ENCODE measurements at regions not wholly inside any gene's neighbourhood (a gene's known extent, or its start where the extent isn't known, plus 50 kb on each side); places are given as distances from the start of the nearest gene placed in this dataset.
A peak's percentile ranks its signal among the peaks of the same experiment; 100 is the strongest.

DNA sequence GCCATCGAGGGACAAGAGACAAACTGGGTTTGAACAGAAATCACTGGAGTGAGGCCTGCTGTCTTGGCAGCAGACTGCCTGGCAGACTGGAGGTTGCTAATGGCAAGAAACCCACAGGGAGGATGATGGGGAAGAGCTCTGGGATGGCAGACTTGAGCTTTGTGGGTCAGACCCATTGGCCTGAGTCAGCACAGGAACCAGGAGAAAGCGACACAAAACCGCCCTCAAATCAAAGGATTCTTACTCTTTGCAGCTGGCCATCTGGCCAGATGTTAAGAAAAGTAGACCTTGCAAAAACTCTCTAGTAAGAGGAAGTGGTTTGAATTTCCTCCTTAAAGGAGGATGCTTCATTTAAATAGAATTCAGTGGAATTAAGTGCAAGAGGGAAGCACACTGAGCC, 195.2 kb upstream of the JUN start:
- Histone ChIP-seq H2AFZ (no peak overlapping the region), H3K36me3 (replicated peaks; ENCODE audit: insufficient read depth, low read depth) (no peaks in the 10 kb centered on the region), H3K27me3 (no peaks in the 10 kb centered on the region), H3K4me1 (ENCODE audit: insufficient read depth) (peaks cover 35% of the 10 kb centered on the region), H4K20me1 (ENCODE audit: insufficient read depth, poor library complexity, severe bottlenecking) (no peaks in the 10 kb centered on the region), H3K4me2 (no peak overlapping the region), H3K9me2 (replicated peaks; ENCODE audit: insufficient read depth) (no peaks in the 10 kb centered on the region), H3K79me2 (no peaks in the 10 kb centered on the region), H3K4me3 (no peak overlapping the region), H3K27ac (peak overlapping the region; percentile 28), H3K9me3 (ENCODE audit: low read depth) (no peaks in the 10 kb centered on the region)
- WGBS (ENCODE audit: low lambda C conversion rate, missing lambda C conversion rate), result 92% methylated on average over 3 of the region's 3 CpGs
- no peak for DNase-seq (ENCODE audit: low spot score)
- TF ChIP-seq CTCF (IDR thresholded peaks at IDR 0.05; ENCODE audit: poor library complexity), result no peak
- no peak for TF ChIP-seq EZH2 (IDR thresholded peaks at IDR 0.05; ENCODE audit: borderline replicate concordance)
- TF ChIP-seq EZH2phosphoT487 (IDR thresholded peaks at IDR 0.05; ENCODE audit: low read depth, severe bottlenecking, unreplicated experiment), result no peak

GRCh38 chr1:58979677-58980076, 195.8 kb upstream of the JUN start:
- H3K4me1 ChIP-seq (ENCODE audit: insufficient read depth), result peaks cover 35% of the 10 kb centered on the region
- WGBS (ENCODE audit: low lambda C conversion rate, missing lambda C conversion rate), result 45% methylated on average over 3 of the region's 3 CpGs

DNA sequence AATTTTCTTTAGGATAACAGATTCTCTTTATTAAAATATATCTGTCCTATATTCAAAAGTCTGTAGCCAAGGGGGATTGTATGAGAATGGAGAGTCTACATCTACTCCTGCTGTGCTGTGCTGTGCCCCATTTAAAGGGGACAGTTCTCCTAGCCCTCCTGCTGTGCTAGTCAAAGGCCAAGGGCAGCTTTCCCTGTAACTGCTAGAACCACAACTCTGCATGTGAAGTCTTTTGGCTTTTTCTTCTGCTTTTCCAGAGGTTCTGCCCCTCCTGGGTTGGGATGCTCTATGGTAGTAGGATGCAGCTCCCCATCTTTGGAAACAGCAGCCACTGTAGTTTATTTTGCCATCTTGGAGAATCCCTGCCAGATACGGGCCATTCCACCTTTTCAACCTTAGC, 197.5 kb upstream of the JUN start:
- H3K9me3 ChIP-seq (ENCODE audit: low read depth), result no peaks in the 10 kb centered on the region
- no peak overlapping the region for H3K4me3 ChIP-seq
- TF ChIP-seq CTCF (IDR thresholded peaks at IDR 0.05; ENCODE audit: poor library complexity) (no peak), EZH2 (IDR thresholded peaks at IDR 0.05; ENCODE audit: borderline replicate concordance) (no peak), EZH2phosphoT487 (IDR thresholded peaks at IDR 0.05; ENCODE audit: low read depth, severe bottlenecking, unreplicated experiment) (no peak)
- no peaks in the 10 kb centered on the region for H4K20me1 ChIP-seq (ENCODE audit: insufficient read depth, poor library complexity, severe bottlenecking)
- no peak for DNase-seq (ENCODE audit: low spot score)
- no peaks in the 10 kb centered on the region for H3K9me2 ChIP-seq (replicated peaks; ENCODE audit: insufficient read depth)
- H3K4me1 ChIP-seq (ENCODE audit: insufficient read depth), result peaks cover 27% of the 10 kb centered on the region
- H3K27me3 ChIP-seq, result no peaks in the 10 kb centered on the region
- no peak overlapping the region for H3K27ac ChIP-seq
- H3K36me3 ChIP-seq (replicated peaks; ENCODE audit: insufficient read depth, low read depth), result no peaks in the 10 kb centered on the region
- H2AFZ ChIP-seq, result no peak overlapping the region
- H3K79me2 ChIP-seq, result no peaks in the 10 kb centered on the region
- WGBS (ENCODE audit: low lambda C conversion rate, missing lambda C conversion rate), result 100% methylated on average over 1 of the region's 1 CpG
- no peak overlapping the region for H3K4me2 ChIP-seq

More at GRCh38 chr1:58979677-58980076, 195.8 kb upstream of the JUN start:
- Histone ChIP-seq H3K4me2 (no peak overlapping the region), H3K79me2 (no peaks in the 10 kb centered on the region), H3K36me3 (replicated peaks; ENCODE audit: insufficient read depth, low read depth) (no peaks in the 10 kb centered on the region), H3K4me3 (no peak overlapping the region), H3K27ac (peak overlapping the region; percentile 28), H3K9me2 (replicated peaks; ENCODE audit: insufficient read depth) (no peaks in the 10 kb centered on the region), H3K9me3 (ENCODE audit: low read depth) (no peaks in the 10 kb centered on the region), H3K27me3 (no peaks in the 10 kb centered on the region), H4K20me1 (ENCODE audit: insufficient read depth, poor library complexity, severe bottlenecking) (no peaks in the 10 kb centered on the region), H2AFZ (no peak overlapping the region)
- TF ChIP-seq EZH2phosphoT487 (IDR thresholded peaks at IDR 0.05; ENCODE audit: low read depth, severe bottlenecking, unreplicated experiment) (no peak), EZH2 (IDR thresholded peaks at IDR 0.05; ENCODE audit: borderline replicate concordance) (no peak), CTCF (IDR thresholded peaks at IDR 0.05; ENCODE audit: poor library complexity) (no peak)
- DNase-seq (ENCODE audit: low spot score), result peak; percentile 19

All from hepatocyte (in vitro differentiated cells).